ENCODE measurements at regions not wholly inside any gene's neighbourhood (a gene's known extent, or its start where the extent isn't known, plus 50 kb on each side); places are given as distances from the start of the nearest gene placed in this dataset.

GRCh38 chr22:34620161-34620560 is 445.8 kb upstream of the ISX start:
- no peak for TF ChIP-seq CTCF (optimal IDR thresholded peaks at IDR 0.05 in 1 of 3, IDR thresholded peaks at IDR 0.05 in 1 of 3, conservative IDR thresholded peaks at IDR 0.05 in 1 of 3; ENCODE audit: extremely low read depth in 1 of 3, insufficient read depth in 2 of 3, low read length in 3 of 3)
- TF ChIP-seq EZH2 (IDR thresholded peaks at IDR 0.05; ENCODE audit: low read length) = no peak

All from keratinocyte (primary cell).